Panc1 (cell line): ENCODE measurements at regions not wholly inside any gene's neighbourhood (a gene's known extent, or its start where the extent isn't known, plus 50 kb on each side); places are given as distances from the start of the nearest gene placed in this dataset.

Experiments
- ATAC-seq: fragments of 200-7000 bp; cut with Tn5 transposase; 2 replicates; pipeline ENCODE4 v1.9.1; 2020; ENCODE audit warnings: mild to moderate bottlenecking, moderate library complexity
- BruUV-seq: library from RNA; stranded (reverse); fragments of 400-500 nt; replicated peaks from 2 replicates; lab custom pipeline; 2021; lab: Mats Ljungman, UMichigan
- CTCF ChIA-PET: fragments of 300-600 bp; sonication (Branson Sonifier 250); formaldehyde crosslinking; loops from one replicate; lab custom pipeline; 2022; ENCODE audit warnings: antibody characterized with exemption; lab: Charles Lee
- POLR2A ChIA-PET: fragments of 300-600 bp; sonication (Branson Sonifier 250); formaldehyde crosslinking; loops from one replicate; lab custom pipeline; 2022; ENCODE audit warnings: antibody characterized with exemption; lab: Charles Lee
- DNase-seq: peaks from one replicate; pipeline ENCODE4 v3.0.0-alpha.2; 2010; ENCODE audit warnings: low read depth, low spot score
- H3K27ac ChIP-seq: 2 replicates; pipeline ENCODE4 v1.5.1; 2011; ENCODE audit warnings: mild to moderate bottlenecking, low read length, inconsistent platforms
- H3K27me3 ChIP-seq: fragments of 200-500 bp; sonication (Bioruptor generic); 2 replicates; pipeline ENCODE4 v1.6.0; 2014; ENCODE audit warnings: low read length, inconsistent platforms; ENCODE audit not compliant: control insufficient read depth, insufficient read depth
- H3K36me3 ChIP-seq: fragments of 200-500 bp; sonication (Bioruptor generic); 2 replicates; pipeline ENCODE4 v1.5.1; 2014; ENCODE audit warnings: inconsistent platforms, mild to moderate bottlenecking, low read length, moderate library complexity; ENCODE audit not compliant: control insufficient read depth, insufficient read depth
- H3K4me1 ChIP-seq: 2 replicates; pipeline ENCODE4 v1.5.1; 2011; ENCODE audit warnings: inconsistent platforms, mild to moderate bottlenecking, low read length, moderate library complexity; ENCODE audit not compliant: control insufficient read depth, insufficient read depth
- H3K4me3 ChIP-seq, 2 experiments: 2 replicates each; pipeline ENCODE4 v1.5.1; 2011 to 2012; ENCODE audit warnings: low read depth in 2 of 2, low read length in 2 of 2, mild to moderate bottlenecking in 2 of 2, inconsistent platforms in 1 of 2, moderate library complexity in 1 of 2
- H3K9me3 ChIP-seq: fragments of 200-500 bp; sonication (Bioruptor generic); 2 replicates; pipeline ENCODE4 v1.5.1; 2014; ENCODE audit warnings: low read depth, mild to moderate bottlenecking, inconsistent platforms, low read length, moderate library complexity; ENCODE audit not compliant: control insufficient read depth, insufficient read depth
- CTCF ChIP-seq: fragments of 450-650 bp; IDR thresholded peaks from 2 replicates; pipeline ENCODE4 v1.5.1; 2017; ENCODE audit warnings: mild to moderate bottlenecking
- POLR2AphosphoS5 ChIP-seq: IDR thresholded peaks from 2 replicates; pipeline ENCODE4 v1.6.1; 2012; ENCODE audit warnings: mild to moderate bottlenecking, low read depth, low read length, moderate library complexity
- SIN3A ChIP-seq: IDR thresholded peaks from 2 replicates; pipeline ENCODE4 v1.6.1; 2012; ENCODE audit warnings: low read depth, mild to moderate bottlenecking, low read length, moderate library complexity, borderline replicate concordance; ENCODE audit not compliant: insufficient read depth
- TCF7L2 ChIP-seq: IDR thresholded peaks from 2 replicates; pipeline ENCODE4 v1.6.1; 2011; ENCODE audit warnings: mild to moderate bottlenecking, low read depth, low read length, inconsistent platforms
- in situ Hi-C: cut with HindIII; loops from 2 replicates; pipeline ENCODE4 v1.10.0; 2016; ENCODE audit warnings: low sequenced_read_pairs, low pct_unique_long_range_greater_than_20kb
- intact Hi-C: fragments of 100-400 bp; cut with micrococcal nuclease; formaldehyde crosslinking; loops from one replicate; pipeline ENCODE4 v1.10.0; 2022; ENCODE audit not compliant: unreplicated experiment
- TF ChIP-seq, protein P1 (sequence below), 2 experiments: IDR thresholded peaks; 2 replicates each; pipeline ENCODE4 v1.6.1; 2011 to 2012; ENCODE audit warnings: low read depth in 2 of 2, control low read depth in 1 of 2, low read length in 1 of 2, mild to moderate bottlenecking in 1 of 2, moderate library complexity in 1 of 2; ENCODE audit not compliant: insufficient read depth in 1 of 2

DNA sequence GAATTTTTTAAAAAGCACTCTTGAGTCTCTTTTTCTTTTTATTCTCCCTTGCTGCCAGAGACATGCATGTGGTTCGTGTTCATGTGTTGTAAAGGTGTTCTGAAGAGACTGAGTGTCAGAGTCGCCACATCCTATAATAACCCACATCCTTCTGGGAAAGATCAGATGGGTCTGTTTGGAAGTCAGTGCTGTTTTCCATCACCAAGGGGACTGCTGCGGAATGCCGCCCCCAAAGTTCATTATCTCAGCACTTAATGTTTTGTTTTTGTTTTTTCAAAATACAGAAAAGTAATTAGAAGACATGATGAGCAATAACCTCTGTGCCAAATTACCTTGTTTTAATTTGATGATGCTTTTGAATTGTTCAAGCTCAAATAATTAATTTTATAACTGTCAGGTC, 56.9 kb upstream of the EIF3M start:
- Histone ChIP-seq H3K27me3 (no peaks in the 10 kb centered on the region), H3K9me3 (no peaks in the 10 kb centered on the region), H3K4me1 (no peaks in the 10 kb centered on the region), H3K4me3 (no peak overlapping the region), H3K27ac (no peak overlapping the region), H3K36me3 (no peaks in the 10 kb centered on the region)
- BruUV-seq = no TSS peak
- no peak for DNase-seq
- no peak for ATAC-seq
- TF ChIP-seq SIN3A (no peak), TCF7L2 (no peak)
- TF ChIP-seq, protein P1, sequence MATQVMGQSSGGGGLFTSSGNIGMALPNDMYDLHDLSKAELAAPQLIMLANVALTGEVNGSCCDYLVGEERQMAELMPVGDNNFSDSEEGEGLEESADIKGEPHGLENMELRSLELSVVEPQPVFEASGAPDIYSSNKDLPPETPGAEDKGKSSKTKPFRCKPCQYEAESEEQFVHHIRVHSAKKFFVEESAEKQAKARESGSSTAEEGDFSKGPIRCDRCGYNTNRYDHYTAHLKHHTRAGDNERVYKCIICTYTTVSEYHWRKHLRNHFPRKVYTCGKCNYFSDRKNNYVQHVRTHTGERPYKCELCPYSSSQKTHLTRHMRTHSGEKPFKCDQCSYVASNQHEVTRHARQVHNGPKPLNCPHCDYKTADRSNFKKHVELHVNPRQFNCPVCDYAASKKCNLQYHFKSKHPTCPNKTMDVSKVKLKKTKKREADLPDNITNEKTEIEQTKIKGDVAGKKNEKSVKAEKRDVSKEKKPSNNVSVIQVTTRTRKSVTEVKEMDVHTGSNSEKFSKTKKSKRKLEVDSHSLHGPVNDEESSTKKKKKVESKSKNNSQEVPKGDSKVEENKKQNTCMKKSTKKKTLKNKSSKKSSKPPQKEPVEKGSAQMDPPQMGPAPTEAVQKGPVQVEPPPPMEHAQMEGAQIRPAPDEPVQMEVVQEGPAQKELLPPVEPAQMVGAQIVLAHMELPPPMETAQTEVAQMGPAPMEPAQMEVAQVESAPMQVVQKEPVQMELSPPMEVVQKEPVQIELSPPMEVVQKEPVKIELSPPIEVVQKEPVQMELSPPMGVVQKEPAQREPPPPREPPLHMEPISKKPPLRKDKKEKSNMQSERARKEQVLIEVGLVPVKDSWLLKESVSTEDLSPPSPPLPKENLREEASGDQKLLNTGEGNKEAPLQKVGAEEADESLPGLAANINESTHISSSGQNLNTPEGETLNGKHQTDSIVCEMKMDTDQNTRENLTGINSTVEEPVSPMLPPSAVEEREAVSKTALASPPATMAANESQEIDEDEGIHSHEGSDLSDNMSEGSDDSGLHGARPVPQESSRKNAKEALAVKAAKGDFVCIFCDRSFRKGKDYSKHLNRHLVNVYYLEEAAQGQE (IDR thresholded peaks at IDR 0.05; ENCODE audit: insufficient read depth in 1 of 2, low read depth in 2 of 2, low read length in 1 of 2) = no peak
- intact Hi-C loops = no loop called here
- CTCF ChIA-PET = no interaction called here
- POLR2A ChIA-PET = no interaction called here
- in situ Hi-C loops = no loop called here

DNA sequence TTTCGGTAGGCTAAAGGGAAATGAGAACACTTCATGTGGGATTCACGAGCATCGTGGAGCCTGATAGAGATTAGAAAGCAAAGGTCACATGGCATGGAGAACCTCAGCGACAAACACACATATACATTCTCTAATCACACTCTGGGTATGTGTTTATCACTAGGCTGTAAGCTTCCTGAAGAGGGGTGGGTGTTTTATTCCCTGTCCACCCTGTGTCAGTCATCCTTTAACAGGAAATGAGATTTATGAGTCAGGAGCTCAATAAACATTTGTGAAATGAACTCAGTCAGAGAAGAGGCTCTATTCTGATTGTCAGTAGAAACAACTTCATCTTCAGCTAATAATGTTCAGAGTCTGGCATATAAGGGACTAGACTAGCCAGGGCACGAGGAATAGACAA, 71.7 kb upstream of the EIF3M start:
- TF ChIP-seq CTCF = no peak
- no peak for TF ChIP-seq SIN3A
- no peak for TF ChIP-seq TCF7L2
- TF ChIP-seq POLR2AphosphoS5 = no peak
- TF ChIP-seq, protein P1 (IDR thresholded peaks at IDR 0.05; ENCODE audit: insufficient read depth in 1 of 2, low read depth in 2 of 2, low read length in 1 of 2) = no peak
- H3K4me3 ChIP-seq = no peak overlapping the region
- no peaks in the 10 kb centered on the region for H3K4me1 ChIP-seq
- intact Hi-C loops (no loop called here), in situ Hi-C loops (no loop called here)
- ATAC-seq = peak; percentile 51; the same call in 1 of the 2 replicates
- DNase-seq = no peak
- ChIA-PET POLR2A (no interaction called here), CTCF (no interaction called here)
- H3K9me3 ChIP-seq = no peaks in the 10 kb centered on the region
- no TSS peak for BruUV-seq
- no peaks in the 10 kb centered on the region for H3K36me3 ChIP-seq
- H3K27ac ChIP-seq = no peak overlapping the region
- H3K27me3 ChIP-seq = peaks cover 3% of the 10 kb centered on the region; the same call in 1 of the 2 replicates
